Neural cell (in vitro differentiated cells): ENCODE measurements at regions not wholly inside any gene's neighbourhood (a gene's known extent, or its start where the extent isn't known, plus 50 kb on each side); places are given as distances from the start of the nearest gene placed in this dataset.

Source experiments
- H2AFZ ChIP-seq: fragments of 200-600, 300-800 bp; sonication (generic), shearing (Covaris generic); 2 replicates; pipeline ENCODE4 v1.6.0; 2014; ENCODE audit warnings: low read depth, mild to moderate bottlenecking, antibody characterized with exemption, low read length, moderate library complexity
- H3F3A ChIP-seq: fragments of 200-600 bp; shearing (Covaris generic); 2 replicates; pipeline ENCODE4 v1.6.1; 2016; ENCODE audit warnings: mild to moderate bottlenecking, moderate library complexity, mixed read lengths, antibody characterized with exemption, low read length; ENCODE audit not compliant: insufficient read depth, poor library complexity, severe bottlenecking
- H3K27ac ChIP-seq: fragments of 200-600, 300-800 bp; sonication (generic), shearing (Covaris generic); 2 replicates; pipeline ENCODE4 v1.5.1; 2014; ENCODE audit warnings: mild to moderate bottlenecking, low read length, moderate library complexity
- H3K27me3 ChIP-seq: fragments of 300-800, 200-600 bp; sonication (generic), shearing (Covaris generic); 2 replicates; pipeline ENCODE4 v1.6.0; 2014; ENCODE audit warnings: mild to moderate bottlenecking, low read depth, low read length, moderate library complexity; ENCODE audit not compliant: insufficient read depth
- H3K36me3 ChIP-seq: fragments of 300-800, 200-600 bp; sonication (generic), shearing (Covaris generic); 2 replicates; pipeline ENCODE4 v1.5.1; 2014; ENCODE audit warnings: mild to moderate bottlenecking, antibody characterized with exemption, low read length, moderate library complexity; ENCODE audit not compliant: insufficient read depth
- H3K4me2 ChIP-seq: fragments of 300-800, 200-600 bp; sonication (generic), shearing (Covaris generic); 2 replicates; pipeline ENCODE4 v1.6.0; 2014; ENCODE audit warnings: mild to moderate bottlenecking, low read length
- H3K4me3 ChIP-seq: fragments of 300-800, 200-600 bp; sonication (generic), shearing (Covaris generic); 2 replicates; pipeline ENCODE4 v1.5.1; 2014; ENCODE audit warnings: mild to moderate bottlenecking, low read length, moderate library complexity
- H3K79me2 ChIP-seq: fragments of 200-600 bp; shearing (Covaris generic); replicated peaks from 2 replicates; pipeline ENCODE4 v1.6.0; 2014; ENCODE audit warnings: mild to moderate bottlenecking, low read length, moderate library complexity; ENCODE audit not compliant: insufficient read depth
- H3K9ac ChIP-seq: fragments of 300-800, 200-600 bp; sonication (generic), shearing (Covaris generic); 2 replicates; pipeline ENCODE4 v1.6.1; 2016; ENCODE audit warnings: mild to moderate bottlenecking, low read length, mixed read lengths
- H3K9me2 ChIP-seq: fragments of 200-600 bp; shearing (Covaris generic); 2 replicates; pipeline ENCODE4 v1.6.1; 2016; ENCODE audit warnings: mild to moderate bottlenecking, low read length, mixed read lengths; ENCODE audit not compliant: insufficient read depth
- H3K9me3 ChIP-seq: fragments of 200-600, 300-800 bp; sonication (generic), shearing (Covaris generic); 2 replicates; pipeline ENCODE4 v1.6.1; 2016; ENCODE audit warnings: mild to moderate bottlenecking, mixed run types, low read length, moderate library complexity, mixed read lengths
- H4K20me1 ChIP-seq: fragments of 200-600 bp; shearing (Covaris generic); 2 replicates; pipeline ENCODE4 v1.6.1; 2016; ENCODE audit warnings: mild to moderate bottlenecking, mixed run types; ENCODE audit not compliant: insufficient read depth
- CTCF ChIP-seq: fragments of 450-650 bp; IDR thresholded peaks from 2 replicates; pipeline ENCODE4 v1.5.1; 2014; ENCODE audit warnings: antibody characterized with exemption, mild to moderate bottlenecking, moderate library complexity; ENCODE audit not compliant: poor library complexity, severe bottlenecking
- EP300 ChIP-seq: fragments of 450-650 bp; conservative IDR thresholded peaks from 2 replicates; pipeline ENCODE4 v1.6.1; 2014; ENCODE audit warnings: antibody characterized with exemption, mild to moderate bottlenecking, moderate library complexity; ENCODE audit not compliant: poor library complexity, severe bottlenecking
- EZH2 ChIP-seq: fragments of 200-600, 300-800 bp; shearing (Covaris generic), sonication (generic); IDR thresholded peaks from 2 replicates; pipeline ENCODE4 v1.6.1; 2014; ENCODE audit warnings: antibody characterized with exemption, low read length, borderline replicate concordance, mild to moderate bottlenecking; ENCODE audit not compliant: insufficient read depth, poor library complexity, severe bottlenecking
- MXI1 ChIP-seq: fragments of 450-650 bp; conservative IDR thresholded peaks from 2 replicates; pipeline ENCODE4 v1.6.1; 2014; ENCODE audit warnings: antibody characterized with exemption, mild to moderate bottlenecking; ENCODE audit not compliant: poor library complexity, severe bottlenecking
- POLR2AphosphoS5 ChIP-seq: IDR thresholded peaks from 2 replicates; pipeline ENCODE4 v1.6.1; 2012
- RAD21 ChIP-seq: fragments of 450-650 bp; conservative IDR thresholded peaks from 2 replicates; pipeline ENCODE4 v1.6.1; 2014; ENCODE audit warnings: antibody characterized with exemption, mild to moderate bottlenecking, moderate library complexity
- REST ChIP-seq: IDR thresholded peaks from 2 replicates; pipeline ENCODE4 v1.6.1; 2012; ENCODE audit warnings: borderline replicate concordance
- SMC3 ChIP-seq: fragments of 450-650 bp; conservative IDR thresholded peaks from 2 replicates; pipeline ENCODE4 v1.6.1; 2014; ENCODE audit warnings: antibody characterized with exemption, mild to moderate bottlenecking, moderate library complexity; ENCODE audit not compliant: poor library complexity
- TAF1 ChIP-seq: IDR thresholded peaks from 2 replicates; pipeline ENCODE4 v1.6.1; 2012; ENCODE audit warnings: low read depth

GRCh38 chr1:239725933-239726332, 339.6 kb downstream of the CHRM3 start:
- Histone ChIP-seq H3K9ac (no peak overlapping the region), H2AFZ (no peak overlapping the region), H3F3A (no peaks in the 10 kb centered on the region), H3K79me2 (no peaks in the 10 kb centered on the region), H3K4me3 (no peak overlapping the region), H3K9me2 (no peaks in the 10 kb centered on the region), H3K27me3 (no peaks in the 10 kb centered on the region), H4K20me1 (no peaks in the 10 kb centered on the region), H3K4me2 (no peak overlapping the region), H3K27ac (no peak overlapping the region), H3K9me3 (no peaks in the 10 kb centered on the region), H3K36me3 (no peaks in the 10 kb centered on the region)
- TF ChIP-seq EZH2: no peak
- no peak for TF ChIP-seq RAD21
- no peak for TF ChIP-seq REST
- TF ChIP-seq TAF1: no peak
- no peak for TF ChIP-seq MXI1
- no peak for TF ChIP-seq SMC3
- TF ChIP-seq CTCF: no peak
- TF ChIP-seq EP300: no peak
- TF ChIP-seq POLR2AphosphoS5: no peak

- TF ChIP-seq EP300: no peak
- no peak for TF ChIP-seq RAD21
- no peak for TF ChIP-seq TAF1
- TF ChIP-seq CTCF: no peak
- TF ChIP-seq REST: no peak
- TF ChIP-seq SMC3: no peak
Measured at GRCh38 chr1:239730378-239730777, 344.0 kb downstream of the CHRM3 start.

More at GRCh38 chr1:239730378-239730777, 344.0 kb downstream of the CHRM3 start:
- no peaks in the 10 kb centered on the region for H4K20me1 ChIP-seq
- H3K27ac ChIP-seq: no peak overlapping the region
- no peaks in the 10 kb centered on the region for H3K36me3 ChIP-seq
- H3K4me3 ChIP-seq: no peak overlapping the region
- no peaks in the 10 kb centered on the region for H3K27me3 ChIP-seq
- H3K79me2 ChIP-seq: no peaks in the 10 kb centered on the region
- no peaks in the 10 kb centered on the region for H3K9me3 ChIP-seq
- H2AFZ ChIP-seq: no peak overlapping the region
- H3K9ac ChIP-seq: no peak overlapping the region
- H3F3A ChIP-seq: no peaks in the 10 kb centered on the region
- H3K9me2 ChIP-seq: no peaks in the 10 kb centered on the region
- H3K4me2 ChIP-seq: no peak overlapping the region
